Stimulated activated CD4-positive, alpha-beta T cell treated with anti-CD3 and anti-CD28 coated beads, Interleukin-12 subunit alpha, Interleukin-12 subunit beta, amount 100 ng/mL, for 24 hours (primary cell): ENCODE measurements at regions not wholly inside any gene's neighbourhood (a gene's known extent, or its start where the extent isn't known, plus 50 kb on each side); places are given as distances from the start of the nearest gene placed in this dataset.
"Not testable (repeated sequence)": the region's sequence is repeated elsewhere in the genome, so short reads cannot be mapped to it uniquely, and the experiment has no call there.

Experiments
- DNase-seq, 2 experiments: peaks; one replicate each; pipeline ENCODE4 v3.0.0-alpha.2; 2020; ENCODE audit warnings: low read depth in 2 of 2

DNA sequence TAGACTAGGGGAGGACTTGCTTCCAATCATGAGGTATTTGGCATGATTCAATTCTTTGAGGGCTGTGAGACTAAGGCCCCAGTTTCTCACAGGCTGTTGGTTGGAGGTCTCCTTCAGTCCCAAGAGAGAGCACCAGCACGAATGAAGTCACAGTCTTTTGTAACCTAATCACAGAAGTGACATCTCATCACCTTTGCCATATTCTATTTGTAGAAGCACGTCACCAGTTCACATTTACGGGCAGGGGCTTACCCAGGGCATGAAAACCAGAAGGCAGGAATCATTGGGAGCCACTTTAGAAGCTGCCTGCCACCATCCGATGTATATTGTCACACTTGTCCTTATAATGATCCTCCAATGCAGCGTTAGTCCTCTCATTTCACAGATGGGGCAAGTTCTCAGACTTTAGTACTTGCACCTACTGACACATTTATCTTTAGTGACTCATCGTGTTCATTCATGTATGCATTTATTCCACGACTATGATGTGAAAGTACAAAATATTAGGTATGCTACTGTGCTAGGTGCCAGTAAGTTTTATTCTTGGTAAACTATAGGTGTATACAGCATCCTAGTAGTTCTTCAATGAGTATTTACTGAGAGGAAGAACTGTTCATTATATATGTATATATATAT, 163.8 kb upstream of the PGRMC2 start:
- DNase-seq = no peak

- DNase-seq = no peak
These were observed 162.9 kb upstream of the PGRMC2 start for GRCh38 chr4:128450326-128451120.

- DNase-seq = no peak
These were observed 161.6 kb upstream of the PGRMC2 start for GRCh38 chr4:128449251-128449650.

DNA sequence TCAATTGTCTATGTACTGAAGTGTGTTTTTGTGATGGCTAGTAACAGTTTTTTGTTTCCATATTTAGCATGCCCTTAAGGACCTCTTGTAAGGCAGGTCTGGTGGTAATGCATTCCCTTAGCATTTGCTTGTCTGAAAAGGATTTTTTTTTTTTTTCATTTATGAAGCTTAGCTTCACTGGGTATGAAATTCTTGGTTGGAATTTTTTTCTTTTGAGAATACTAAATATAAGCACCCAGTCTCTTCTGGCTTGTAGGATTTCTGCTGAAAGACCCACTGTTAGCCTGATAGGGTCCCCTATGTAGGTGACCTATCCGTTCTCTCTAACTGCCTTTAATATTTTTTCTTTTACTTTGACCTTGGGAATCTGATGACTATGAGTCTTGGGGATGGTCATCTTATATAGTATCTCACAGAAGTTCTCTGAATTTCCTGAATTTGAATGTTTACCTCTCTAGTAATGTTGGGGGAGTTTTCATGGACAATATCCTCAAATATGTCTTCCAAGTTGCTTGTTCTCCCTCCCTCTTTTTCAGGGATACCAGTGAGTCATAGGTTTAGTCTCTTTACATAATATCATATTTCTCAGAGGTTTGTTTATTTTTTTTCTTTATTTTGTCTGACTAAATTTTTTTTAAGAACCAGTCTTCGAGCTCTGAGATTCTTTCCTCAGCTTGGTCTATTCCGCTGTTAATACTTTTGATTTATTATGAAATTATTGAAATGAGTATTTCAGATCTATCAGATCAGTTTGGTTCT, 157.1 kb upstream of the PGRMC2 start:
- no peak for DNase-seq

- DNase-seq = no peak
These were observed 153.3 kb upstream of the PGRMC2 start for GRCh38 chr4:128440923-128441322.

GRCh38 chr4:128437023-128437422, 149.4 kb upstream of the PGRMC2 start:
- not testable (repeated sequence) for DNase-seq

DNA sequence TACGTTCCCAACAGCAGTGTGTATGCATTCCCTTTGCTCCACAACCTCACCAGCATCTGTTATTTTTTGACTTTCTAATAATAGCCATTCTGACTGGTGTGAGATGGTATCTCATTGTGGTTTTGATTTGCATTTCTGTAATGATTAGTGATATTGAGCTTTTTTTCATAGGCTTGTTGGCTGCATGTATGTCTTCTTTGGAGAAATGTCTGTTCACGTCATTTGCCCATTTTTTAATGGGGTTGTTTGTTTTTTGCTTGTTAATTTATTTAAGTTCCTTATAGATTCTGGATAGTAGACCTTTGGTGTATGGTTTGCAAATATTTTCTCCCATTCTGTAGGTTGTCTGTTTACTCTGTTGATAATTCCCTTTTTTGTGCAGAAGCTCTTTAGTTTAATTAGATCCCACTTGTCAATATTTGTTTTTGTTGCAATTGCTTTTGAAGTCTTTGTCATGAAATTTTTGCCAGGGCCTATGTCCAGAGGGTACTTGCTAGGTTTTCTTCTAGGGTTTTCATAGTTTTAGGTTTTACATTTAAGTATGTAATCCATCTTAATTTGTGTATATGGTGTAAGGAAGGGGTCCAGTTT, 141.5 kb upstream of the PGRMC2 start:
- not testable (repeated sequence) for DNase-seq

DNA sequence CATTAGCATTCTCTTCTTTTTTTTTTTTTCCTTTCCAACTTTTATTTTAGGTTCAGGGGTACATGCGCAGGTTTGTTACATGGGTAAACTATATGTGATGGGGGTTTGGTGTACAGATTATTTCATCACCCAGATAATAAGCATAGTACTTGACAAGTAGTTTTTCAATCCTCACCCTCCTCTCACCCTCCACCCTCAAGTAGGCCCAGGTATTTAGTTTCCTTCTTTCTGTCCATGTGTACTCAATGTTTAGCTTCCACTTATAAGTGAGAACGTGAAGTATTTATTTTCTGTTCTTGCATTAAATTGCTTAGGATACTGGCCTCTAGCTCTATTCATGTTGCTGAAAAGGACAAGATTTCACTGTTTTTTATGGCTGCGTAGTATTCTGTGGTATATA, 140.8 kb upstream of the PGRMC2 start:
- no peak for DNase-seq

- DNase-seq = no peak
These were observed 140.3 kb upstream of the PGRMC2 start for GRCh38 chr4:128427832-128428366.

DNA sequence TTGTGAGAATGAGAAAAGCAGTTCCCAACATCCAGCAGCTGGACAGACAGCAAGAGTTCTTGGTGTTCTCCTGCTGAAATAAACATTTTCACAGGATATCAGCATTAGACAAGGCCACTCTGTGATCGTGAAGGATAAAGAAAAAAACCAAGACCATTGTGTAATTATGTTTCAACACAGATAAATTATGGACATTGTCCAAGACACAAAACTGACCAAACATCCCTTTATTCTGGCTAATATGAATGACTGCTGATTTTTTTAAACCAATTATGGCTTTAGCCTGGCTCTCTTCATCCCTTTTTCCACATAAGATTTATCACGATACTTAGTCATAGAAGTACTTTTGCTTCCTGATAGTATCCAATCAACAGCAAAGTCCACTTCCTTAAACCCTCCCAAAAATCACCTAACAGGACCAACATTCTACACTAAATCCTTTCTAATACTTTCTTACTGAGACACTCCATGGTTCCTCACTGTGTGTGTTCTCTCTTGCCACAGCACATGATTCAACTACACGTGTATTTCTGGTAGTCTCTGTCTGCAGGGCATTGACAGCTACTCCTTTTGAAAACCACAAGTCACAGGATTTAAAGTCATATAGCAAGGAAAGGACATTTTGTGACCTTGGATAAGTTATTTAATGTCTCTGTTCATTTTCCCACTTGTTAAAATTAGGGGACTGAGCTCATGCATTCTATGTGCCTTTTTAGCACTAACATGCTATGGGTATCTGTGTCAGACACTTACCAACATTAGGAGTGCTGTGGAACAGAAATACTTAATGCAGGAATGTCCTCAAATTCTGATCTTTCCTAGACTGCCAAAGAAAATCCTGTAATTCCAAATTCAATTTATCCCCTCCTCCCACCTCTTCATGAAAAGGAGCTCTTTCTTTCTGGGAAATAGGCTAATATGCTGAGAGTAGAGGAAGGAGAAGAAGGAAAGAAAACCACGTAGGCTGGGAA, 137.2 kb upstream of the PGRMC2 start:
- no peak for DNase-seq

DNA sequence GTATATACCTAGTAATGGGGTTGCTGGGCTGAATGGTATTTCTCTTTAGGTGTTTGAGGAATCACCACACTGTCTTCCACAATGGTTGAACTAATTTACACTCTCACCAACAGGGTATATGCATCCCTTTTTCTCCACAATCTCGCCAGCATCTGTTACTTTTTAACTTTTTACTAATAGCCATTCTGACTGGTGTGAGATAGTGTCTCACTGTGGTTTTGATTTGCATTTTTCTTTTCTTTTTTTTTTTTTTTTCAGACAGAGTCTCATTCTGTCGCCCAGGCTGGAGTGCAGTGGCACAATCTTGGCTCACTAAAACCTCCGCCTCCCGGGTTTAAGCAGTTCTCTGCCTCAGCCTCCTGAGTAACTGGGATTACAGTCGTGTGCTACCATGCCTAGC, 134.7 kb upstream of the PGRMC2 start:
- not testable (repeated sequence) for DNase-seq

- no peak for DNase-seq
These were observed 129.3 kb upstream of the PGRMC2 start for GRCh38 chr4:128416921-128417320.

DNA sequence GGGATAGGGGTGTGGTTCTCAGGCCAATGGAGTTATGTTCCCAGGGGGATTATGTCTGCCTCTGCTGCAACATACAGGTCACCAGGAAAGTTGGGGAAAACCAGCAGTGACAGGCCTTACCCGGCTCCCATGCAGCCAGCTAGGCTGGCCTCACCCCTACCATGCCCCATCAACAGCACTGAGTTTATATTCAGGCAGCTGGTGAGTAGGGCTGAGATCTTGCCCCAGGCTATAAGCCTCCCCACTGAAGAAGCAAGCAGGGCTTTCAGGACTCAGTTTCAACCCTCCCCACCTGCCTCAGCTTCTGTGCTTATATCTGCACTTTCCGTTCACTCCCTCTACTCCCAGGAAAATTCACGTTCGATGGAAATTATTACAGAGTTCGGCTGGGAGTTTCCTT, 122.4 kb upstream of the PGRMC2 start:
- DNase-seq = no peak

- DNase-seq = no peak
These were observed 116.0 kb upstream of the PGRMC2 start for GRCh38 chr4:128403586-128403985.

- DNase-seq = no peak
These were observed 107.2 kb upstream of the PGRMC2 start for GRCh38 chr4:128394778-128395177.

GRCh38 chr4:128393101-128393704, 105.6 kb upstream of the PGRMC2 start:
- DNase-seq = no peak

GRCh38 chr4:128390475-128390996, 102.9 kb upstream of the PGRMC2 start:
- no peak for DNase-seq

GRCh38 chr4:128388796-128389195, 101.2 kb upstream of the PGRMC2 start:
- no peak for DNase-seq

DNA sequence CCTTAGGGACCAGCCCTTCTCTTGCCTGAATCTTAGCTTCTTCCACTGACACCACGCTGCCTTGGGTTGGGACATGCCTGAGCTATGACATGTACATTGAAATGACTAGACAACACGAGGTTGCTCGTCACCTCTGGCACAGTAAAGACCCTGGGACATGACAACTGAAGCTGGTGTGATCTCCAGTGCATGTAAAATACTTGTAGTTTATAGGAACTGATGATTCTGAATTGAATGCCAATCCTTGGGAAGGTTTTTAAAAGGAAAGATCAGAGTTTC, 100.7 kb upstream of the PGRMC2 start:
- no peak for DNase-seq

GRCh38 chr4:128387600-128388351, 100.2 kb upstream of the PGRMC2 start:
- DNase-seq = no peak
